ENCODE measurements at regions not wholly inside any gene's neighbourhood (a gene's known extent, or its start where the extent isn't known, plus 50 kb on each side); places are given as distances from the start of the nearest gene placed in this dataset.

DNA sequence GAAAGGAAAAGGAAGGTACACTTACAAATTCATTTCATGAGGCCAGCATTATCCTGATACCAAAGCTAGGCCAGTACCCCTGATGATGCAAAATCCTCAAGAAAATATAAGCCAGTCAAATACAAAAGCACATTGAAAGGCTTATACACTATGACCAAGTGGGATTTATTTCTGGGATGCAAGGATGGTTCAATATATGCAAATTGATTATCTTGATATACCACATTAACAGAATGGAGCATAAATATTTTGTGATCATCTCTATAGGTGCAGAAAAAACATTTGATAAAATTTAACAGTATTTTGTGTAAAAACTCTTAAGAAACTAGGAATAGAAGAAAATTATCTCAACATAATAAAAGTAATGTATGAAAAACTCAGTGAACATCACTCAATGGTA, 97.0 kb upstream of the BCAT1 start:
- no TSS peak for BruUV-seq (replicated peaks)
- H3K9me3 ChIP-seq = peaks cover 17% of the 10 kb centered on the region
- no peaks in the 10 kb centered on the region for H3K36me3 ChIP-seq (ENCODE audit: control insufficient read depth, insufficient read depth, low read length)
- no peaks in the 10 kb centered on the region for H3K4me1 ChIP-seq
- Mint-ChIP-seq H3K27me3 (ENCODE audit: insufficient read depth, unreplicated experiment) (no peaks in the 10 kb centered on the region), H3K9me3 (ENCODE audit: unreplicated experiment) (peaks cover 43% of the 10 kb centered on the region), H3K4me1 (ENCODE audit: low read depth, unreplicated experiment) (no peaks in the 10 kb centered on the region), H3K4me3 (ENCODE audit: unreplicated experiment) (no peak overlapping the region), H3K36me3 (ENCODE audit: insufficient read depth, unreplicated experiment) (no peaks in the 10 kb centered on the region), H3K27ac (ENCODE audit: unreplicated experiment) (no peak overlapping the region)
- DNase-seq = no peak
- POLR2A ChIA-PET = no interaction called here
- intact Hi-C loops (cut with micrococcal nuclease; ENCODE audit: unreplicated experiment) = no loop called here
- TF ChIP-seq, protein P1, sequence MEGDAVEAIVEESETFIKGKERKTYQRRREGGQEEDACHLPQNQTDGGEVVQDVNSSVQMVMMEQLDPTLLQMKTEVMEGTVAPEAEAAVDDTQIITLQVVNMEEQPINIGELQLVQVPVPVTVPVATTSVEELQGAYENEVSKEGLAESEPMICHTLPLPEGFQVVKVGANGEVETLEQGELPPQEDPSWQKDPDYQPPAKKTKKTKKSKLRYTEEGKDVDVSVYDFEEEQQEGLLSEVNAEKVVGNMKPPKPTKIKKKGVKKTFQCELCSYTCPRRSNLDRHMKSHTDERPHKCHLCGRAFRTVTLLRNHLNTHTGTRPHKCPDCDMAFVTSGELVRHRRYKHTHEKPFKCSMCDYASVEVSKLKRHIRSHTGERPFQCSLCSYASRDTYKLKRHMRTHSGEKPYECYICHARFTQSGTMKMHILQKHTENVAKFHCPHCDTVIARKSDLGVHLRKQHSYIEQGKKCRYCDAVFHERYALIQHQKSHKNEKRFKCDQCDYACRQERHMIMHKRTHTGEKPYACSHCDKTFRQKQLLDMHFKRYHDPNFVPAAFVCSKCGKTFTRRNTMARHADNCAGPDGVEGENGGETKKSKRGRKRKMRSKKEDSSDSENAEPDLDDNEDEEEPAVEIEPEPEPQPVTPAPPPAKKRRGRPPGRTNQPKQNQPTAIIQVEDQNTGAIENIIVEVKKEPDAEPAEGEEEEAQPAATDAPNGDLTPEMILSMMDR (IDR thresholded peaks at IDR 0.05; ENCODE audit: insufficient read depth in 1 of 2, low read depth in 1 of 2, low read length in 1 of 2, severe bottlenecking in 1 of 2, unreplicated experiment in 1 of 2) = no peak
- H3K4me3 ChIP-seq (ENCODE audit: low read depth, low read length) = no peak overlapping the region
- CTCF ChIA-PET = interaction anchor here (0.6 kb wide), 1 partner anchor 612 kb away, joined by 4 read pairs; no protein-coding TSS in a partner anchor
- H3K27me3 ChIP-seq (replicated peaks; ENCODE audit: control insufficient read depth, insufficient read depth, low read length) = no peaks in the 10 kb centered on the region

DNA sequence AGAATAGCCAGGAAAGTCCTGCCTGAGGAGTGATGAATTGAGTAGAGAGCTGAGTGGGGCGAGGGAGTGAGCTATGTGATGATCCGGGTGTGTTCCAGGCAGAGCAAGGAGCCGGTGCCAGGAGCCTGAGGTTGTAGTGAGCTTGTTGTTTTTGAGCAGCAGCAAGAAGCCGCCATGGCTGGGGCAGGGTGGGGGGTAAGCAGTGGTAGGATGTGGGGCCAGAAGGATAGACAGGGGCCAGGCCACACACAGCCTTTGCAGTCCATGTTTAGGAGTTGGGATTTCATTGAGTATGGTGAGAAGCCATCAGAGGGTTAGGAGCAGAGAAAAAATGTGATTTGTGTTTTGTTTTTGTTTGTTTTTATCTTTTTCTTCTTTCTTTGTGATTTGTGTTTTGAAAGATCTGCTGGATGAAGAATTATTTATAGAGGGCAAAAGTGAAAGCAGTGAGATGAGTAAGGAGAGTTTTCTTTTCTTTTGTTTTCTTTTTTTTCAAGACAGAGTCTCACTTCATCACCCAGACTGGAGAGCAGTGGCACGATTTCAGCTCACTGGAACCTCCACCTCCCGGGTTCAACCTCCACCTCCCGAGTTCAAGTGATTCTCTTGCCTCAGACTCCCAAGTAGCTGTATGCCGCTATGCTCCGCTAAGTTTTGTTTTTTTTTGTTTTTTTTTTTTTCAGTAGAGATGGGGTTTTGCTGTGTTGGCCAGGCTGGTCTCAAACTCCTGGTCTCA, 92.3 kb upstream of the BCAT1 start:
- CTCF ChIA-PET = no interaction called here
- H3K4me1 Mint-ChIP-seq (ENCODE audit: low read depth, unreplicated experiment) = no peaks in the 10 kb centered on the region
- H3K27me3 Mint-ChIP-seq (ENCODE audit: insufficient read depth, unreplicated experiment) = no peaks in the 10 kb centered on the region
- Histone ChIP-seq H3K36me3 (ENCODE audit: control insufficient read depth, insufficient read depth, low read length) (no peaks in the 10 kb centered on the region), H3K4me1 (no peaks in the 10 kb centered on the region), H3K9me3 (peaks cover 4% of the 10 kb centered on the region; the same call in 1 of the 2 replicates), H3K27me3 (replicated peaks; ENCODE audit: control insufficient read depth, insufficient read depth, low read length) (no peaks in the 10 kb centered on the region), H3K4me3 (ENCODE audit: low read depth, low read length) (no peak overlapping the region)
- POLR2A ChIA-PET = interaction anchor here (0.7 kb wide), 1 partner anchor 79 kb away, joined by 5 read pairs; no protein-coding TSS in a partner anchor
- TF ChIP-seq, protein P1 (IDR thresholded peaks at IDR 0.05; ENCODE audit: insufficient read depth in 1 of 2, low read depth in 1 of 2, low read length in 1 of 2, severe bottlenecking in 1 of 2, unreplicated experiment in 1 of 2) = no peak
- no peak for DNase-seq
- intact Hi-C loops (cut with micrococcal nuclease; ENCODE audit: unreplicated experiment) = no loop called here
- H3K4me3 Mint-ChIP-seq (ENCODE audit: unreplicated experiment) = no peak overlapping the region
- peaks cover 26% of the 10 kb centered on the region for H3K9me3 Mint-ChIP-seq (ENCODE audit: unreplicated experiment)
- no peak overlapping the region for H3K27ac Mint-ChIP-seq (ENCODE audit: unreplicated experiment)
- no TSS peak for BruUV-seq (replicated peaks)
- no peaks in the 10 kb centered on the region for H3K36me3 Mint-ChIP-seq (ENCODE audit: insufficient read depth, unreplicated experiment)

DNA sequence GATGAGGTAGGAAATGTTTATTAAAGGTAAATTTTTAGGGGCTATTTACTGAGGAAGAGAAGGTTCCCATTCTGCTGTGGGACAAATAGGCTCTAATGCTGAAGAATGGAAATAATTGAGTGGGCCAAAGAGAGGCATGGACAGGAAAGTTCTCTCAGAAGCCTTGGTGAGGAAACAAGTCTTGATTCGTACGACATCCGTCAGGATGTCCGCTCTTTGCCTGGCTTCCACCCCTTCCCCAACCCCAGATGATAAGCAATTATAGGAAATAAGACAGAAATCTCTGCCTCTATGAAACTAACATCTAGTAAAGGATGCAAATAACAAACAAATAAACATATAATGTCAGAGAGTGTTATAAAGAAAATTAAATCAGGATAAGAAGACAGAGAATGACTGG, 91.7 kb upstream of the BCAT1 start:
- Mint-ChIP-seq H3K27ac (ENCODE audit: unreplicated experiment) (no peak overlapping the region), H3K4me1 (ENCODE audit: low read depth, unreplicated experiment) (no peaks in the 10 kb centered on the region), H3K9me3 (ENCODE audit: unreplicated experiment) (peaks cover 20% of the 10 kb centered on the region), H3K36me3 (ENCODE audit: insufficient read depth, unreplicated experiment) (no peaks in the 10 kb centered on the region), H3K4me3 (ENCODE audit: unreplicated experiment) (no peak overlapping the region), H3K27me3 (ENCODE audit: insufficient read depth, unreplicated experiment) (no peaks in the 10 kb centered on the region)
- Histone ChIP-seq H3K4me3 (ENCODE audit: low read depth, low read length) (no peak overlapping the region), H3K4me1 (no peaks in the 10 kb centered on the region), H3K9me3 (no peaks in the 10 kb centered on the region; the same call in 1 of the 2 replicates), H3K27me3 (replicated peaks; ENCODE audit: control insufficient read depth, insufficient read depth, low read length) (no peaks in the 10 kb centered on the region), H3K36me3 (ENCODE audit: control insufficient read depth, insufficient read depth, low read length) (no peaks in the 10 kb centered on the region)
- CTCF ChIA-PET = no interaction called here
- no peak for DNase-seq
- intact Hi-C loops (cut with micrococcal nuclease; ENCODE audit: unreplicated experiment) = no loop called here
- POLR2A ChIA-PET = no interaction called here
- BruUV-seq (replicated peaks) = no TSS peak
- TF ChIP-seq, protein P1 (IDR thresholded peaks at IDR 0.05; ENCODE audit: insufficient read depth in 1 of 2, low read depth in 1 of 2, low read length in 1 of 2, severe bottlenecking in 1 of 2, unreplicated experiment in 1 of 2) = no peak

Measured in Caco-2 (cell line).